ENCODE measurements at regions not wholly inside any gene's neighbourhood (a gene's known extent, or its start where the extent isn't known, plus 50 kb on each side); places are given as distances from the start of the nearest gene placed in this dataset.

DNA sequence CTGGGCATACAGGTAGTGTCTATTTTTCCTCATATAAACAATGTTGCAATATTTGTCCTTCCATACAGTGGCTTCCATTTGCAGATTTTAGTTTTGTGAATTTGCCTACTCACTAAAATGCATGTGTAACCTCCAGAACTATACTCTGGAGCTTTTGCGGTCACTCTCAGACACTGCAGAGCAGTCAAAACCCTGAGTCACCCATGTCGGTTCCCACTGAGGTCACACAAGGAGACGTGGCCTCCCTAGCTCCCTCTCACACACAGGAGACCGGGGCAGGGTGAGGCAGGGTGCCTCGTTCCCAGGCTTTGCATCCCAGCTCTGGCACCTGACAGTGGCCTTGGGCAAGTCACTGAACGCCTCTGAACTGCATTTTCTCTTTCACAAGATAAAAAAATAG is 55.5 kb upstream of the ZNF354A start:
- ChIA-PET CTCF (no interaction called here), POLR2A (no interaction called here), RAD21 (ENCODE audit: low non-redundant PET in 1 of 2, low total read pairs in 2 of 2, uncharacterized antibody in 2 of 2, unreplicated experiment in 2 of 2) (no interaction called here)
- ATAC-seq: no peak
- Histone ChIP-seq H3K9me3 (ENCODE audit: control insufficient read depth in 1 of 2, insufficient read depth in 1 of 2, low read depth in 1 of 2, low read length in 2 of 2) (no peaks in the 10 kb centered on the region), H3K36me3 (ENCODE audit: control insufficient read depth in 1 of 2, insufficient read depth in 2 of 2, low read length in 2 of 2) (no peaks in the 10 kb centered on the region), H3K79me2 (ENCODE audit: insufficient read depth, low read length) (0 out of 2 replicates have a peak, but pooled peaks cover under 1% of the 10 kb centered on the region), H3K9me2 (ENCODE audit: insufficient read depth) (no peaks in the 10 kb centered on the region), H3K27me3 (ENCODE audit: insufficient read depth, low read length) (no peaks in the 10 kb centered on the region), H3K4me2 (ENCODE audit: low read length) (no peak overlapping the region), H3K27ac (ENCODE audit: low read depth, low read length) (no peak overlapping the region), H2AFZ (ENCODE audit: low read depth, low read length, poor library complexity, severe bottlenecking) (no peak overlapping the region), H3K9ac (ENCODE audit: low read length) (no peak overlapping the region), H3K4me3 (replicated peaks in 1 of 2; ENCODE audit: low read depth in 1 of 2, low read length in 2 of 2) (no peak overlapping the region), H4K20me1 (ENCODE audit: insufficient read depth) (no peaks in the 10 kb centered on the region), H3K4me1 (ENCODE audit: control insufficient read depth in 1 of 2, insufficient read depth in 2 of 2, low read length in 2 of 2) (peaks cover 0 to 14% of the 10 kb centered on the region in 2 experiments; a peak in 1 of 4 replicates)
- no peak for DNase-seq (ENCODE audit: low read depth, low spot score)
- TF ChIP-seq JUND (IDR thresholded peaks at IDR 0.05): no peak
- TF ChIP-seq, protein P1, sequence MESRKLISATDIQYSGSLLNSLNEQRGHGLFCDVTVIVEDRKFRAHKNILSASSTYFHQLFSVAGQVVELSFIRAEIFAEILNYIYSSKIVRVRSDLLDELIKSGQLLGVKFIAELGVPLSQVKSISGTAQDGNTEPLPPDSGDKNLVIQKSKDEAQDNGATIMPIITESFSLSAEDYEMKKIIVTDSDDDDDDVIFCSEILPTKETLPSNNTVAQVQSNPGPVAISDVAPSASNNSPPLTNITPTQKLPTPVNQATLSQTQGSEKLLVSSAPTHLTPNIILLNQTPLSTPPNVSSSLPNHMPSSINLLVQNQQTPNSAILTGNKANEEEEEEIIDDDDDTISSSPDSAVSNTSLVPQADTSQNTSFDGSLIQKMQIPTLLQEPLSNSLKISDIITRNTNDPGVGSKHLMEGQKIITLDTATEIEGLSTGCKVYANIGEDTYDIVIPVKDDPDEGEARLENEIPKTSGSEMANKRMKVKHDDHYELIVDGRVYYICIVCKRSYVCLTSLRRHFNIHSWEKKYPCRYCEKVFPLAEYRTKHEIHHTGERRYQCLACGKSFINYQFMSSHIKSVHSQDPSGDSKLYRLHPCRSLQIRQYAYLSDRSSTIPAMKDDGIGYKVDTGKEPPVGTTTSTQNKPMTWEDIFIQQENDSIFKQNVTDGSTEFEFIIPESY (IDR thresholded peaks at IDR 0.05; ENCODE audit: extremely low read depth, insufficient replicate concordance, low read length): no peak
- TF ChIP-seq EGR1 (IDR thresholded peaks at IDR 0.05; ENCODE audit: low read depth): no peak
- no peak for TF ChIP-seq POLR2A (IDR thresholded peaks at IDR 0.05; ENCODE audit: borderline replicate concordance, extremely low read depth, insufficient read depth, insufficient read length)
- no peak for TF ChIP-seq POLR2AphosphoS5 (IDR thresholded peaks at IDR 0.05; ENCODE audit: low read depth, low read length)
- TF ChIP-seq SP1 (IDR thresholded peaks at IDR 0.05; ENCODE audit: low read depth): no peak
- no peak for TF ChIP-seq CBX3 (IDR thresholded peaks at IDR 0.05; ENCODE audit: low read depth)
- no peak for TF ChIP-seq SIN3A (IDR thresholded peaks at IDR 0.05; ENCODE audit: low read depth)
- no peak for TF ChIP-seq ELF1 (IDR thresholded peaks at IDR 0.05; ENCODE audit: borderline replicate concordance, low read depth)
- no peak for TF ChIP-seq RAD21 (IDR thresholded peaks at IDR 0.05; ENCODE audit: low read depth)
- TF ChIP-seq YY1 (IDR thresholded peaks at IDR 0.05; ENCODE audit: extremely low read depth, insufficient replicate concordance, low read depth, low read length): no peak
- TF ChIP-seq, protein P2, sequence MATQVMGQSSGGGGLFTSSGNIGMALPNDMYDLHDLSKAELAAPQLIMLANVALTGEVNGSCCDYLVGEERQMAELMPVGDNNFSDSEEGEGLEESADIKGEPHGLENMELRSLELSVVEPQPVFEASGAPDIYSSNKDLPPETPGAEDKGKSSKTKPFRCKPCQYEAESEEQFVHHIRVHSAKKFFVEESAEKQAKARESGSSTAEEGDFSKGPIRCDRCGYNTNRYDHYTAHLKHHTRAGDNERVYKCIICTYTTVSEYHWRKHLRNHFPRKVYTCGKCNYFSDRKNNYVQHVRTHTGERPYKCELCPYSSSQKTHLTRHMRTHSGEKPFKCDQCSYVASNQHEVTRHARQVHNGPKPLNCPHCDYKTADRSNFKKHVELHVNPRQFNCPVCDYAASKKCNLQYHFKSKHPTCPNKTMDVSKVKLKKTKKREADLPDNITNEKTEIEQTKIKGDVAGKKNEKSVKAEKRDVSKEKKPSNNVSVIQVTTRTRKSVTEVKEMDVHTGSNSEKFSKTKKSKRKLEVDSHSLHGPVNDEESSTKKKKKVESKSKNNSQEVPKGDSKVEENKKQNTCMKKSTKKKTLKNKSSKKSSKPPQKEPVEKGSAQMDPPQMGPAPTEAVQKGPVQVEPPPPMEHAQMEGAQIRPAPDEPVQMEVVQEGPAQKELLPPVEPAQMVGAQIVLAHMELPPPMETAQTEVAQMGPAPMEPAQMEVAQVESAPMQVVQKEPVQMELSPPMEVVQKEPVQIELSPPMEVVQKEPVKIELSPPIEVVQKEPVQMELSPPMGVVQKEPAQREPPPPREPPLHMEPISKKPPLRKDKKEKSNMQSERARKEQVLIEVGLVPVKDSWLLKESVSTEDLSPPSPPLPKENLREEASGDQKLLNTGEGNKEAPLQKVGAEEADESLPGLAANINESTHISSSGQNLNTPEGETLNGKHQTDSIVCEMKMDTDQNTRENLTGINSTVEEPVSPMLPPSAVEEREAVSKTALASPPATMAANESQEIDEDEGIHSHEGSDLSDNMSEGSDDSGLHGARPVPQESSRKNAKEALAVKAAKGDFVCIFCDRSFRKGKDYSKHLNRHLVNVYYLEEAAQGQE (IDR thresholded peaks at IDR 0.05; ENCODE audit: low read depth): no peak
- TF ChIP-seq FOSL1 (IDR thresholded peaks at IDR 0.05; ENCODE audit: low read depth): no peak
- TF ChIP-seq, protein P3, sequence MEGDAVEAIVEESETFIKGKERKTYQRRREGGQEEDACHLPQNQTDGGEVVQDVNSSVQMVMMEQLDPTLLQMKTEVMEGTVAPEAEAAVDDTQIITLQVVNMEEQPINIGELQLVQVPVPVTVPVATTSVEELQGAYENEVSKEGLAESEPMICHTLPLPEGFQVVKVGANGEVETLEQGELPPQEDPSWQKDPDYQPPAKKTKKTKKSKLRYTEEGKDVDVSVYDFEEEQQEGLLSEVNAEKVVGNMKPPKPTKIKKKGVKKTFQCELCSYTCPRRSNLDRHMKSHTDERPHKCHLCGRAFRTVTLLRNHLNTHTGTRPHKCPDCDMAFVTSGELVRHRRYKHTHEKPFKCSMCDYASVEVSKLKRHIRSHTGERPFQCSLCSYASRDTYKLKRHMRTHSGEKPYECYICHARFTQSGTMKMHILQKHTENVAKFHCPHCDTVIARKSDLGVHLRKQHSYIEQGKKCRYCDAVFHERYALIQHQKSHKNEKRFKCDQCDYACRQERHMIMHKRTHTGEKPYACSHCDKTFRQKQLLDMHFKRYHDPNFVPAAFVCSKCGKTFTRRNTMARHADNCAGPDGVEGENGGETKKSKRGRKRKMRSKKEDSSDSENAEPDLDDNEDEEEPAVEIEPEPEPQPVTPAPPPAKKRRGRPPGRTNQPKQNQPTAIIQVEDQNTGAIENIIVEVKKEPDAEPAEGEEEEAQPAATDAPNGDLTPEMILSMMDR (IDR thresholded peaks at IDR 0.05 in 2 of 3, conservative IDR thresholded peaks at IDR 0.05 in 1 of 3; ENCODE audit: borderline replicate concordance in 1 of 3, insufficient read depth in 1 of 3, low read depth in 2 of 3, low read length in 2 of 3): no peak
- TF ChIP-seq CEBPB (IDR thresholded peaks at IDR 0.05; ENCODE audit: low read depth): no peak
- TF ChIP-seq, protein P4, sequence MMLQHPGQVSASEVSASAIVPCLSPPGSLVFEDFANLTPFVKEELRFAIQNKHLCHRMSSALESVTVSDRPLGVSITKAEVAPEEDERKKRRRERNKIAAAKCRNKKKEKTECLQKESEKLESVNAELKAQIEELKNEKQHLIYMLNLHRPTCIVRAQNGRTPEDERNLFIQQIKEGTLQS (IDR thresholded peaks at IDR 0.05): no peak
- no peak for TF ChIP-seq EZH2phosphoT487 (IDR thresholded peaks at IDR 0.05; ENCODE audit: borderline replicate concordance)
- TF ChIP-seq ZNF274 (IDR thresholded peaks at IDR 0.05; ENCODE audit: low read depth, low read length): no peak
- TF ChIP-seq EZH2 (IDR thresholded peaks at IDR 0.05): no peak
- no TSS peak for BruUV-seq (replicated peaks)
- intact Hi-C loops (cut with micrococcal nuclease): no loop called here

Data from HCT116 (cell line).